Ishikawa (cell line): ENCODE measurements at regions not wholly inside any gene's neighbourhood (a gene's known extent, or its start where the extent isn't known, plus 50 kb on each side); places are given as distances from the start of the nearest gene placed in this dataset.

Experiments
- CEBPB ChIP-seq: IDR thresholded peaks from 2 replicates; pipeline ENCODE4 v1.6.1; 2012
- CREB1 ChIP-seq: IDR thresholded peaks from 2 replicates; pipeline ENCODE4 v1.6.1; 2012; ENCODE audit warnings: low read depth
- EGR1 ChIP-seq: IDR thresholded peaks from 2 replicates; pipeline ENCODE4 v1.6.1; 2012
- EP300 ChIP-seq: IDR thresholded peaks from 2 replicates; pipeline ENCODE4 v1.6.1; 2012; ENCODE audit warnings: borderline replicate concordance
- FOXM1 ChIP-seq: IDR thresholded peaks from 2 replicates; pipeline ENCODE4 v1.6.1; 2012; ENCODE audit warnings: low read depth, borderline replicate concordance
- NFIC ChIP-seq: IDR thresholded peaks from 2 replicates; pipeline ENCODE4 v1.6.1; 2012
- RAD21 ChIP-seq: IDR thresholded peaks from 2 replicates; pipeline ENCODE4 v1.6.1; 2012; ENCODE audit warnings: low read depth
- TAF1 ChIP-seq: IDR thresholded peaks from 2 replicates; pipeline ENCODE4 v1.6.1; 2012; ENCODE audit warnings: low read depth, mild to moderate bottlenecking
- TCF12 ChIP-seq: IDR thresholded peaks from 2 replicates; pipeline ENCODE4 v1.6.1; 2012; ENCODE audit warnings: low read depth
- TEAD4 ChIP-seq: IDR thresholded peaks from 2 replicates; pipeline ENCODE4 v1.6.1; 2012
- YY1 ChIP-seq: IDR thresholded peaks from 2 replicates; pipeline ENCODE4 v1.6.1; 2012; ENCODE audit warnings: low read depth
- ZBTB7A ChIP-seq: IDR thresholded peaks from 2 replicates; pipeline ENCODE4 v1.6.1; 2012; ENCODE audit warnings: low read depth
- TF ChIP-seq, protein P1 (sequence below): IDR thresholded peaks from 2 replicates; pipeline ENCODE4 v1.6.1; 2012; ENCODE audit warnings: low read depth, mild to moderate bottlenecking
- TF ChIP-seq, protein P2 (sequence below): IDR thresholded peaks from 2 replicates; pipeline ENCODE4 v1.6.1; 2012
- TF ChIP-seq, protein P3 (sequence below): IDR thresholded peaks from 2 replicates; pipeline ENCODE4 v1.6.1; 2012

DNA sequence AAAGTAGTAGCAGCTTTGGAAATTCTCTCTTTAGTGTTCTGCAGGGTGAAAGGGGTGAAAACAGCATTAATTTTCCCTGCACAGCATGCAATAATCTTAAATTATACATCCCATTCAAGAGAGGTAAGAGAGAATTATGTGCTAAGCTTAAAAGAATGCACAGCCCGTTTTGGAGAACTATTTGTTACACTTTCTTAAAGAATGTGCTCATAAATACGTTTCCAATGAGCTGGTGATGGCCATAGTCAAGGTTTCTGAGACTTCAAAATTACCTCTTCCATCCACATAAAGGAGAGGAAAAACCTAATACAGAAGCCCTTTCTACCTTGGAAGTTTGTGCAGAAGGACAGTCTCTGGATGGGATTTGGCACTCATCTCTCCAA lies 766.7 kb upstream of the TENM3 start:
- TF ChIP-seq ZBTB7A (no peak), EGR1 (no peak), CREB1 (no peak), CEBPB (no peak), NFIC (no peak), TCF12 (no peak)
- TF ChIP-seq, protein P1, sequence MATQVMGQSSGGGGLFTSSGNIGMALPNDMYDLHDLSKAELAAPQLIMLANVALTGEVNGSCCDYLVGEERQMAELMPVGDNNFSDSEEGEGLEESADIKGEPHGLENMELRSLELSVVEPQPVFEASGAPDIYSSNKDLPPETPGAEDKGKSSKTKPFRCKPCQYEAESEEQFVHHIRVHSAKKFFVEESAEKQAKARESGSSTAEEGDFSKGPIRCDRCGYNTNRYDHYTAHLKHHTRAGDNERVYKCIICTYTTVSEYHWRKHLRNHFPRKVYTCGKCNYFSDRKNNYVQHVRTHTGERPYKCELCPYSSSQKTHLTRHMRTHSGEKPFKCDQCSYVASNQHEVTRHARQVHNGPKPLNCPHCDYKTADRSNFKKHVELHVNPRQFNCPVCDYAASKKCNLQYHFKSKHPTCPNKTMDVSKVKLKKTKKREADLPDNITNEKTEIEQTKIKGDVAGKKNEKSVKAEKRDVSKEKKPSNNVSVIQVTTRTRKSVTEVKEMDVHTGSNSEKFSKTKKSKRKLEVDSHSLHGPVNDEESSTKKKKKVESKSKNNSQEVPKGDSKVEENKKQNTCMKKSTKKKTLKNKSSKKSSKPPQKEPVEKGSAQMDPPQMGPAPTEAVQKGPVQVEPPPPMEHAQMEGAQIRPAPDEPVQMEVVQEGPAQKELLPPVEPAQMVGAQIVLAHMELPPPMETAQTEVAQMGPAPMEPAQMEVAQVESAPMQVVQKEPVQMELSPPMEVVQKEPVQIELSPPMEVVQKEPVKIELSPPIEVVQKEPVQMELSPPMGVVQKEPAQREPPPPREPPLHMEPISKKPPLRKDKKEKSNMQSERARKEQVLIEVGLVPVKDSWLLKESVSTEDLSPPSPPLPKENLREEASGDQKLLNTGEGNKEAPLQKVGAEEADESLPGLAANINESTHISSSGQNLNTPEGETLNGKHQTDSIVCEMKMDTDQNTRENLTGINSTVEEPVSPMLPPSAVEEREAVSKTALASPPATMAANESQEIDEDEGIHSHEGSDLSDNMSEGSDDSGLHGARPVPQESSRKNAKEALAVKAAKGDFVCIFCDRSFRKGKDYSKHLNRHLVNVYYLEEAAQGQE, result no peak

DNA sequence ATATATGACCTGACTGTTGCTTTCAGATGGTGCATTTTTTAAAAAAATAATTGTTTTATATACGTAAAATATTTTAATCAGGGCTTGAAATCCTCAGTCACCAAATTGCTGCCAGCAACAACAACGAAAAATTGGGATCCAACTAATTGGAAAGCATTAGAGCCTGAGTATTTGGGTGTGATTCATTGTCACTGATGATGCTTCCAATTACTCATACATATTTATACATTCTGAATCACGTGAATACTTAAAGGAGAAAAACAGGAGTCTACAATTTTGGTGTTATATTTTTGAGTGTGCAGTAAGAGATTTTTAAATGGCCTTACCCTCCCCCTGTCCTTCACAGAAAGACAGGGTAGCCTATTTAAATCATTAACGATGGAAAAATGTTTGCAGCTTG lies 765.6 kb upstream of the TENM3 start:
- TF ChIP-seq, protein P2, sequence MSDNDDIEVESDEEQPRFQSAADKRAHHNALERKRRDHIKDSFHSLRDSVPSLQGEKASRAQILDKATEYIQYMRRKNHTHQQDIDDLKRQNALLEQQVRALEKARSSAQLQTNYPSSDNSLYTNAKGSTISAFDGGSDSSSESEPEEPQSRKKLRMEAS, result no peak
- TF ChIP-seq EP300, result no peak
- TF ChIP-seq CREB1, result no peak
- TF ChIP-seq NFIC, result no peak
- TF ChIP-seq YY1, result no peak
- no peak for TF ChIP-seq CEBPB
- TF ChIP-seq, protein P1, result no peak
- TF ChIP-seq, protein P3, sequence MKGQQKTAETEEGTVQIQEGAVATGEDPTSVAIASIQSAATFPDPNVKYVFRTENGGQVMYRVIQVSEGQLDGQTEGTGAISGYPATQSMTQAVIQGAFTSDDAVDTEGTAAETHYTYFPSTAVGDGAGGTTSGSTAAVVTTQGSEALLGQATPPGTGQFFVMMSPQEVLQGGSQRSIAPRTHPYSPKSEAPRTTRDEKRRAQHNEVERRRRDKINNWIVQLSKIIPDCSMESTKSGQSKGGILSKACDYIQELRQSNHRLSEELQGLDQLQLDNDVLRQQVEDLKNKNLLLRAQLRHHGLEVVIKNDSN, result no peak
- TF ChIP-seq RAD21, result no peak
- TF ChIP-seq EGR1, result no peak
- TF ChIP-seq FOXM1, result no peak
- no peak for TF ChIP-seq TAF1

DNA sequence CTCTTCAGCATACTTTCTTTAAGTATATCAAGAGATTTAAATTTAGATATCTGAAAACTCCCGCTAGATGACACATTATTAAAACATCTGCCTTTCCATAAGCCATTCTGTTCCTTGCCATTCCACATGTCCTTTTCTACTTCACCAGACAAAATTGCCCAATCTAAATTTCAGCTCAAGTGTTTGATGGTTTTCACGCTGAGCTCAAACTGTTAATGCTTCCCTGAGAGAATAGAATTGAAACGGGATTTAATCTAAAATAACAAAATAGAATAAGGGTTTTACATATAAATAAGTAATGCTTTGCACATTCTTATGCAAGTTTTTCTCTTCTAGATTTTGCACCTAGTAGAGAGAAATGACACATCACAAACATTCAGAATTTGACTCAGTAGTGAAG lies 764.5 kb upstream of the TENM3 start:
- TF ChIP-seq TEAD4 (no peak), TCF12 (no peak), EGR1 (no peak), TAF1 (no peak), RAD21 (no peak), ZBTB7A (no peak), FOXM1 (no peak), CREB1 (no peak), CEBPB (no peak), EP300 (no peak)
- TF ChIP-seq, protein P3, result no peak
- TF ChIP-seq, protein P2, result no peak
- TF ChIP-seq, protein P1, result no peak

DNA sequence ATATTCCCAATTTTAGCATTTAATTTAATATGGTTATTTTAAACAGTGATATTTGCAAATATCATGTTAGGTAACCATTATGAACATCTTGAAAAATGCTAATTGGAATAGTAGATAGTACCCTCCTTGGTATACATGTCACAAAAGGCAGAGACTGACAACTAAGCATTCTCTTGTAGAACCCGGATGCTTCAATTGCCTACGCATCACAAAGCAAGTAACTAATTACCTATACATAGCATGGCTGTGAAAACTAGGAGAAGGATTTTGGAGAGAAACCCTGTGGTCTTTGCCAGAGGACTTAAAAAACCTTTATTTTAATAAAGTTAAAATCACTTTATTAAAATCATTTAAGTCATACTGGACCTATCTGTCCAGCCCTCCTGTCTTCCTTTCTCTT lies 764.1 kb upstream of the TENM3 start:
- no peak for TF ChIP-seq ZBTB7A
- TF ChIP-seq TEAD4, result no peak
- TF ChIP-seq CEBPB, result no peak

DNA sequence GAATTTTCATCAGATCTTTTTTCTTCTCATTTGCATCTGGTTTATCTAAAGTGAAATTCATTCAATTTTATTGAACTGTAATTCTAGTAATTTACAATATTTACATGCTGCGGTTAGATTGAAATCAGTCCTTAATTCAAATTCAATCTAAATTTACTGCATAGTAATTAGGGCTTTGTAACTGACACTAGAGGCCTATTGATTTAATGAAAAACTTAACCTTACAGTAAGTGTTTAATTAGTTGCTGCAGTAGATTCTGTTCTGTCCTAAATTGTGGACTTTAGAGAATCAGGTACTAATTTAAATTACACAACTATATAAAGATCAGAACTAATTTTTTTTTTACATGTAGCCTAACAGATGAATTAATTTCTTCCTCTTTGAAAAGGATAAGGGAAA lies 758.8 kb upstream of the TENM3 start:
- TF ChIP-seq EP300, result no peak
- no peak for TF ChIP-seq CREB1
- TF ChIP-seq, protein P3, result no peak
- TF ChIP-seq, protein P1, result no peak
- no peak for TF ChIP-seq TCF12
- TF ChIP-seq TAF1, result no peak
- no peak for TF ChIP-seq FOXM1
- TF ChIP-seq, protein P2, result no peak
- no peak for TF ChIP-seq ZBTB7A
- no peak for TF ChIP-seq EGR1
- no peak for TF ChIP-seq CEBPB
